ENCODE measurements at regions not wholly inside any gene's neighbourhood (a gene's known extent, or its start where the extent isn't known, plus 50 kb on each side); places are given as distances from the start of the nearest gene placed in this dataset.

- TF ChIP-seq CTCF (IDR thresholded peaks at IDR 0.05) (no peak), POLR2A (IDR thresholded peaks at IDR 0.05) (no peak)
Measured at GRCh38 chr4:82231806-82232205, 142.0 kb downstream of the HNRNPD start.

All from esophagus squamous epithelium (tissue), 4 donors.